ENCODE measurements at regions not wholly inside any gene's neighbourhood (a gene's known extent, or its start where the extent isn't known, plus 50 kb on each side); places are given as distances from the start of the nearest gene placed in this dataset.
A peak's percentile ranks its signal among the peaks of the same experiment; 100 is the strongest.
"Not testable (repeated sequence)": the region's sequence is repeated elsewhere in the genome, so short reads cannot be mapped to it uniquely, and the experiment has no call there.

- WGBS, 2 donors: 71 to 73% methylated on average over 9 of the region's 9 CpGs
- intact Hi-C loops (cut with DNase I): loop anchor here (2.0 to 10.0 kb wide), 3 partner anchors 79 to 567 kb away; no protein-coding TSS in a partner anchor
Observed at GRCh38 chr2:7437716-7438632, 520.8 kb downstream of the RNF144A start.

GRCh38 chr2:7438855-7439254, 521.6 kb downstream of the RNF144A start:
- WGBS, 2 donors: 84 to 92% methylated on average over 1 of the region's 1 CpG
- Histone ChIP-seq H3K36me3 (no peaks in the 10 kb centered on the region), H3K27me3 (no peaks in the 10 kb centered on the region), H3K4me1 (peaks cover 0 to 32% (median 19%) of the 10 kb centered on the region in 4 donors), H3K4me3 (no peak overlapping the region), H3K27ac (peak overlapping the region in 3 of 4 donors; percentile 68 to 75 (median 69)), H3K9me3 (no peaks in the 10 kb centered on the region)
- no peak for DNase-seq
- no peak for TF ChIP-seq EP300 (IDR thresholded peaks at IDR 0.05)
- TF ChIP-seq POLR2AphosphoS5 (IDR thresholded peaks at IDR 0.05): no peak
- TF ChIP-seq POLR2A (IDR thresholded peaks at IDR 0.05): no peak
- no peak for TF ChIP-seq CTCF (IDR thresholded peaks at IDR 0.05)
- intact Hi-C loops (cut with DNase I): loop anchor here (5.0 to 10.0 kb wide), 2 partner anchors 78 to 566 kb away; no protein-coding TSS in a partner anchor

More at GRCh38 chr2:7437716-7438632, 520.8 kb downstream of the RNF144A start:
- Histone ChIP-seq H3K27ac (peak overlapping the region in 3 of 4 donors; percentile 68 to 75 (median 69)), H3K36me3 (no peaks in the 10 kb centered on the region), H3K4me1 (peaks cover 0 to 32% (median 19%) of the 10 kb centered on the region in 4 donors), H3K4me3 (no peak overlapping the region), H3K9me3 (no peaks in the 10 kb centered on the region), H3K27me3 (no peaks in the 10 kb centered on the region)
- no peak for TF ChIP-seq CTCF (IDR thresholded peaks at IDR 0.05)
- TF ChIP-seq POLR2AphosphoS5 (IDR thresholded peaks at IDR 0.05): no peak
- TF ChIP-seq EP300 (IDR thresholded peaks at IDR 0.05): no peak
- TF ChIP-seq POLR2A (IDR thresholded peaks at IDR 0.05): no peak
- no peak for DNase-seq

- Histone ChIP-seq H3K9me3 (no peaks in the 10 kb centered on the region), H3K4me1 (peaks cover 0 to 21% (median 19%) of the 10 kb centered on the region in 4 donors), H3K4me3 (no peak overlapping the region), H3K27ac (no peak overlapping the region), H3K27me3 (no peaks in the 10 kb centered on the region), H3K36me3 (no peaks in the 10 kb centered on the region)
- TF ChIP-seq CTCF (IDR thresholded peaks at IDR 0.05) (no peak), POLR2A (IDR thresholded peaks at IDR 0.05) (no peak), EP300 (IDR thresholded peaks at IDR 0.05) (no peak)
- intact Hi-C loops (cut with DNase I): no loop called here
- WGBS, 2 donors: 92 to 93% methylated on average over 4 of the region's 4 CpGs
- no peak for DNase-seq
Observed at GRCh38 chr2:7440977-7441376, 523.8 kb downstream of the RNF144A start.

- H3K9me3 ChIP-seq; H3K27ac ChIP-seq; intact Hi-C loops (cut with DNase I); DNase-seq; H3K4me3 ChIP-seq; H3K27me3 ChIP-seq; H3K36me3 ChIP-seq: not testable (repeated sequence)
- 67 to 77% methylated on average over 3 of the region's 3 CpGs for WGBS, 2 donors
- peaks cover 0 to 15% (median 12%) of the 10 kb centered on the region in 4 donors for H3K4me1 ChIP-seq
Observed at GRCh38 chr2:7441841-7442240, 524.6 kb downstream of the RNF144A start.

GRCh38 chr2:7444626-7445025, 527.4 kb downstream of the RNF144A start:
- H3K36me3 ChIP-seq: no peaks in the 10 kb centered on the region
- 84 to 90% methylated on average over 4 of the region's 4 CpGs for WGBS, 2 donors
- intact Hi-C loops (cut with DNase I): no loop called here
- H3K27me3 ChIP-seq: no peaks in the 10 kb centered on the region
- DNase-seq: no peak
- no peaks in the 10 kb centered on the region for H3K9me3 ChIP-seq
- no peaks in the 10 kb centered on the region for H3K4me1 ChIP-seq
- no peak overlapping the region for H3K27ac ChIP-seq
- TF ChIP-seq CTCF (IDR thresholded peaks at IDR 0.05) (no peak), EP300 (IDR thresholded peaks at IDR 0.05) (no peak), POLR2AphosphoS5 (IDR thresholded peaks at IDR 0.05) (no peak), POLR2A (IDR thresholded peaks at IDR 0.05) (no peak)
- no peak overlapping the region for H3K4me3 ChIP-seq
